MCF 10A (cell line): ENCODE measurements at regions not wholly inside any gene's neighbourhood (a gene's known extent, or its start where the extent isn't known, plus 50 kb on each side); places are given as distances from the start of the nearest gene placed in this dataset.
"Not testable (repeated sequence)": the region's sequence is repeated elsewhere in the genome, so short reads cannot be mapped to it uniquely, and the experiment has no call there.

ENCODE experiments used
- BruUV-seq: library from RNA; stranded (reverse); fragments of 400-500 nt; replicated peaks from 2 replicates; lab custom pipeline; 2021; lab: Mats Ljungman, UMichigan
- CTCF ChIA-PET: fragments of 300-600 bp; sonication (Branson Sonifier 250); formaldehyde crosslinking; extraction: SDS; loops from one replicate; lab custom pipeline; 2021; ENCODE audit warnings: antibody characterized with exemption, inconsistent platforms; lab: Yijun Ruan, JAX
- POLR2A ChIA-PET: fragments of 300-600, 350-650 bp; sonication (Branson Sonifier 250); formaldehyde crosslinking; extraction: SDS; loops from one replicate; lab custom pipeline; 2020; ENCODE audit warnings: antibody characterized with exemption, inconsistent platforms; lab: Yijun Ruan, JAX
- DNase-seq: peaks from one replicate; pipeline ENCODE4 v3.0.0-alpha.2; 2018; ENCODE audit not compliant: unreplicated experiment
- H3K27ac Mint-ChIP-seq: one replicate; pipeline ENCODE4 v1.8.0; 2022; ENCODE audit warnings: mild to moderate bottlenecking, low read depth, mixed read lengths; ENCODE audit not compliant: unreplicated experiment
- H3K27me3 Mint-ChIP-seq: one replicate; pipeline ENCODE4 v1.8.0; 2022; ENCODE audit warnings: mixed read lengths; ENCODE audit not compliant: insufficient read depth, unreplicated experiment
- H3K36me3 Mint-ChIP-seq: one replicate; pipeline ENCODE4 v1.8.0; 2022; ENCODE audit warnings: mild to moderate bottlenecking, moderate library complexity, mixed read lengths; ENCODE audit not compliant: insufficient read depth, unreplicated experiment
- H3K4me1 Mint-ChIP-seq: one replicate; pipeline ENCODE4 v1.8.0; 2022; ENCODE audit warnings: mixed read lengths; ENCODE audit not compliant: insufficient read depth, unreplicated experiment
- H3K4me3 Mint-ChIP-seq: one replicate; pipeline ENCODE4 v1.8.0; 2022; ENCODE audit warnings: mild to moderate bottlenecking, moderate library complexity, mixed read lengths; ENCODE audit not compliant: unreplicated experiment
- H3K9me3 Mint-ChIP-seq: one replicate; pipeline ENCODE4 v1.8.0; 2022; ENCODE audit warnings: mixed read lengths; ENCODE audit not compliant: unreplicated experiment
- intact Hi-C: fragments of 100-400 bp; cut with micrococcal nuclease; formaldehyde crosslinking; loops from 2 replicates; pipeline ENCODE4 v1.14.1; 2022
- TF ChIP-seq, protein P1 (sequence below): fragments of 200-600 bp; IDR thresholded peaks from one replicate; pipeline ENCODE4 v1.8.0; 2022; ENCODE audit warnings: antibody characterized with exemption, mild to moderate bottlenecking; ENCODE audit not compliant: unreplicated experiment

- intact Hi-C loops: no loop called here
- H3K4me1 Mint-ChIP-seq: peaks cover 11% of the 10 kb centered on the region
- TF ChIP-seq, protein P1, sequence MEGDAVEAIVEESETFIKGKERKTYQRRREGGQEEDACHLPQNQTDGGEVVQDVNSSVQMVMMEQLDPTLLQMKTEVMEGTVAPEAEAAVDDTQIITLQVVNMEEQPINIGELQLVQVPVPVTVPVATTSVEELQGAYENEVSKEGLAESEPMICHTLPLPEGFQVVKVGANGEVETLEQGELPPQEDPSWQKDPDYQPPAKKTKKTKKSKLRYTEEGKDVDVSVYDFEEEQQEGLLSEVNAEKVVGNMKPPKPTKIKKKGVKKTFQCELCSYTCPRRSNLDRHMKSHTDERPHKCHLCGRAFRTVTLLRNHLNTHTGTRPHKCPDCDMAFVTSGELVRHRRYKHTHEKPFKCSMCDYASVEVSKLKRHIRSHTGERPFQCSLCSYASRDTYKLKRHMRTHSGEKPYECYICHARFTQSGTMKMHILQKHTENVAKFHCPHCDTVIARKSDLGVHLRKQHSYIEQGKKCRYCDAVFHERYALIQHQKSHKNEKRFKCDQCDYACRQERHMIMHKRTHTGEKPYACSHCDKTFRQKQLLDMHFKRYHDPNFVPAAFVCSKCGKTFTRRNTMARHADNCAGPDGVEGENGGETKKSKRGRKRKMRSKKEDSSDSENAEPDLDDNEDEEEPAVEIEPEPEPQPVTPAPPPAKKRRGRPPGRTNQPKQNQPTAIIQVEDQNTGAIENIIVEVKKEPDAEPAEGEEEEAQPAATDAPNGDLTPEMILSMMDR: no peak
- BruUV-seq: no TSS peak
- H3K36me3 Mint-ChIP-seq: no peaks in the 10 kb centered on the region
- ChIA-PET CTCF (interaction anchor here (0.6 to 0.7 kb wide), 2 partner anchors 36 to 477 kb away, joined by 3 read pairs; no protein-coding TSS in a partner anchor), POLR2A (interaction anchor here (1.4 kb wide), 1 partner anchor 242 kb away, joined by 3 read pairs; no protein-coding TSS in a partner anchor)
- no peaks in the 10 kb centered on the region for H3K9me3 Mint-ChIP-seq
- H3K27me3 Mint-ChIP-seq: no peaks in the 10 kb centered on the region
- no peak overlapping the region for H3K27ac Mint-ChIP-seq
- DNase-seq: peak; percentile 53
- no peak overlapping the region for H3K4me3 Mint-ChIP-seq
Observed at GRCh38 chr7:80298201-80298600, 163.6 kb downstream of the GNAI1 start.

- Mint-ChIP-seq H3K4me1 (peaks cover 11% of the 10 kb centered on the region), H3K4me3 (no peak overlapping the region), H3K27me3 (no peaks in the 10 kb centered on the region), H3K9me3 (no peaks in the 10 kb centered on the region), H3K27ac (no peak overlapping the region), H3K36me3 (no peaks in the 10 kb centered on the region)
- no TSS peak for BruUV-seq
- TF ChIP-seq, protein P1: no peak
- DNase-seq: no peak
- CTCF ChIA-PET: interaction anchor here (0.6 kb wide), 1 partner anchor 162 kb away, joined by 3 read pairs; no protein-coding TSS in a partner anchor
- POLR2A ChIA-PET: no interaction called here
- intact Hi-C loops: no loop called here
Observed at GRCh38 chr7:80294346-80294745, 159.7 kb downstream of the GNAI1 start.

- DNase-seq, H3K4me1 Mint-ChIP-seq, H3K9me3 Mint-ChIP-seq, H3K36me3 Mint-ChIP-seq, BruUV-seq, POLR2A ChIA-PET, CTCF ChIA-PET, H3K27ac Mint-ChIP-seq, intact Hi-C loops, H3K27me3 Mint-ChIP-seq, H3K4me3 Mint-ChIP-seq: not testable (repeated sequence)
Observed at GRCh38 chr7:80292634-80293033, 158.0 kb downstream of the GNAI1 start.

DNA sequence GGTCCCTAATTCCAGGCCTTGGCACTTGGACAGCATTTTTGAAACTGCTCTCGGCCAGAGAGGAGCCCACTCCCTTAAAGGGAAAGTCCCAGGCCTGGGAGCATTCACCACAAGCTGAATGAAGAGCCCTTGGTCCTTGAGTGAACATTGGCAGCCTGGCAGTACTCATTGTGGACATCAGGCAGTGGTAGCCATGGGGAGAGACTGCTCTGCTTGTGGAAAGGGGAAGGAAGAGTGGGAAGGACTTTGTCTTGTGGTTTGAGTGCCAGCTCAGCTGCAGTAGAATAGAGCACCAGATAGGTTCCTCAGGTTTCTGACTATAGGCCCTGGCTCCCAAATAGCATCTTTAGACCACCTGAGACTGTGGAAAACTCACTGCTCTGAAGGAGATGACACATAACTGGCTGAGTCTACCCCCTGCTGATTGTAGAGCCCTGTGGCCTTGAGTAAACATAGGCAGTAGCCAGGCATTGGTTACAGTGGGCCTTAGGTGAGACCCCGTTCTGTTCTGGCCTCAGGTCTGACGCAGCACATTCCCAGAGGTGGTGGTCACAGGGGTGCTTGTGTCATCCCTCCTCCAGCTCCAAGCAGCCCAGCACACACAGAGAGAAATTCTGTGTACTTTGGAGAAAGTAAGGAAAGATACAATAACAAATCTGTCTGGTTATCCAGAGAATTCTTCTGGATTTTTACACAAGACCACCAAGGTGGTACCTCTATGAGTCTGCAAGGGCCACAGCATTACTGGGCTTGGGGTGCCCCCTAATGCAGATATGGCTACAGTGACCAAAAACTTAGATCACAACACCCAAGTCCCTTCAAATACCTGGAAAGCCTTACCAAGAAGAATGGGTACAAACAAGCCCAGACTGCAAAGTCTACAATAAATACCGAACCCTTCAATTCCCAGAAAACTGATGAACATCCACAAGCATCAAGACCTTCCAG lies 153.8 kb downstream of the GNAI1 start:
- CTCF ChIA-PET: interaction anchor here (0.6 to 0.9 kb wide), 4 partner anchors 13 to 264 kb away, joined by 3 read pairs; no protein-coding TSS in a partner anchor
- peak; percentile 43 for DNase-seq
- H3K4me3 Mint-ChIP-seq: no peak overlapping the region
- no peak overlapping the region for H3K27ac Mint-ChIP-seq
- TF ChIP-seq, protein P1: no peak
- H3K36me3 Mint-ChIP-seq: no peaks in the 10 kb centered on the region
- H3K27me3 Mint-ChIP-seq: no peaks in the 10 kb centered on the region
- BruUV-seq: no TSS peak
- H3K4me1 Mint-ChIP-seq: no peaks in the 10 kb centered on the region
- intact Hi-C loops: loop anchor here (5.0 kb wide), 1 partner anchor 151 kb away; no protein-coding TSS in a partner anchor
- H3K9me3 Mint-ChIP-seq: peaks cover 7% of the 10 kb centered on the region
- POLR2A ChIA-PET: no interaction called here
